GM12874 (cell line): ENCODE measurements at regions not wholly inside any gene's neighbourhood (a gene's known extent, or its start where the extent isn't known, plus 50 kb on each side); places are given as distances from the start of the nearest gene placed in this dataset.

Source experiments
- TF ChIP-seq, protein P1 (sequence below): IDR thresholded peaks from 2 replicates; pipeline ENCODE4 v1.5.1; 2011; ENCODE audit warnings: low read depth, mild to moderate bottlenecking, control low read depth, low read length, moderate library complexity; ENCODE audit not compliant: insufficient read depth

DNA sequence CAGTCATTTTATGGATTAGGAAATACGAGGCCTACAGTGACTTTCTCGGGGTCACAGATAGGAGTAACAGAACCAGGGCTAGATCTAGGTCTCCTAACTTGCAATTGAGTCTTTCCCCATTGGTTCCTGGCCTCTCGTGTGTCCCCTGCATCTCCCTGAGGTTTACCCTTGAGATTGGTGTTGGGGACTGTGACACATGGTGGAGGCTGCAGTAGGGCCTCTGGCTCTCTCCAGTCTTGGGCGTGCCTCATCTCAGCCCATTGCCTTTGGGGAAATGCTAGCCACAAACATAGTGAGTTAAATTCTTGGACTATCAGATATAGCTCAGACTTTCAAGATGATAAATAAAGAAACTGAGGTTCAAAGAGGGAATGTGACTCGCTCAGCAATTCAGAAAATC is 212.1 kb downstream of the KCNRG start:
- TF ChIP-seq, protein P1, sequence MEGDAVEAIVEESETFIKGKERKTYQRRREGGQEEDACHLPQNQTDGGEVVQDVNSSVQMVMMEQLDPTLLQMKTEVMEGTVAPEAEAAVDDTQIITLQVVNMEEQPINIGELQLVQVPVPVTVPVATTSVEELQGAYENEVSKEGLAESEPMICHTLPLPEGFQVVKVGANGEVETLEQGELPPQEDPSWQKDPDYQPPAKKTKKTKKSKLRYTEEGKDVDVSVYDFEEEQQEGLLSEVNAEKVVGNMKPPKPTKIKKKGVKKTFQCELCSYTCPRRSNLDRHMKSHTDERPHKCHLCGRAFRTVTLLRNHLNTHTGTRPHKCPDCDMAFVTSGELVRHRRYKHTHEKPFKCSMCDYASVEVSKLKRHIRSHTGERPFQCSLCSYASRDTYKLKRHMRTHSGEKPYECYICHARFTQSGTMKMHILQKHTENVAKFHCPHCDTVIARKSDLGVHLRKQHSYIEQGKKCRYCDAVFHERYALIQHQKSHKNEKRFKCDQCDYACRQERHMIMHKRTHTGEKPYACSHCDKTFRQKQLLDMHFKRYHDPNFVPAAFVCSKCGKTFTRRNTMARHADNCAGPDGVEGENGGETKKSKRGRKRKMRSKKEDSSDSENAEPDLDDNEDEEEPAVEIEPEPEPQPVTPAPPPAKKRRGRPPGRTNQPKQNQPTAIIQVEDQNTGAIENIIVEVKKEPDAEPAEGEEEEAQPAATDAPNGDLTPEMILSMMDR: no peak

DNA sequence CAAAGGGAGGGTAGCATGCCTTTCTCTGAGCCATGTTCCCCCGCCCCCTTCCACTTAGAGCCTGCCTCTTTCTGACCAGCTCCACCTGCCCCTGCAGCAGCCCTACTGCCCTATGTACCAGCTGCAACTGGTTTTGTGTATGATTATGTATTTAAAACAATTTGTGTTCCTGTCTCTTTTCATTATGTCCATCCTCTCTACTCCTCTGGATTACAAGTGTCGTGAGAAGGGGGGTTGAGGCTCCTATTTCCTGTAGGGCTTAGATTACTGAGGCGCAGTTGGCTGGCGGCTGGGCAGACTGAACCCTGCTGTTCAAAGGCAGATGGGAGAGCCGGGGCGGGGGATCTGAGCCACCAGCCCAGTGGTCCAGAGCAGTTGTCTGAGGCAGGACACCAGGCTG is 213.3 kb downstream of the KCNRG start:
- TF ChIP-seq, protein P1: no peak

DNA sequence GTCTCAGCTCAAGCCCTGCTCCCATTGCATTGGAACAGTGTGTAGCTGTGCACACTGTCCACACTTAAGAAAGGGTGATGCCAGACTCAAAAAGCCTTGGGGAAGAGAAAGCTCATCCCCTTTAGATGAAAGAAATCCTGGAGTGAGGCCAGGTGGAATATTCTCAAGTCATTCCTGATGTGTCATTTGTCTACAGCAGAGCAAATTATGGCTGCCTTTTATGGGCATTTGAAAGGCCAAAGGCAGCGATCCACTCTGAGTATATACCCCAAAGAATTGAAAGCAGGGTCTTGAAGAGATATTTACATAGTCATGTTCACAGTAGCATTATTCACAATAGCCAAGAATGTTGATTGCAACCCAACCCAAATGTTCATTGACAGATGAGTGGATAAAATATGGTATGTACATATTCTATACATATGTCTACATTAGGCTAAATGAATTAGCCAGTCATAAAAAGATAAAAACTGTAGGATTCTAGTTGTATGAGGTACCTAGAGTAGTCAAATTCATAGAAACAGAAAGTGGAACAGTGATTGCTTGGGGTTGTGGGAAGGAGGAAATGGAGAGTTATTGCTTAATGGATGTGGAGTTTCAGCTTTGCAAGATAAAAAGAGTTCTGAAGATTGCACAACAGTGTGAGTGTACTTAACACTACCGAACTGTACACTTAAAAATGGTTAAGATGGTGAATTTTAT is 214.9 kb downstream of the KCNRG start:
- TF ChIP-seq, protein P1: no peak

DNA sequence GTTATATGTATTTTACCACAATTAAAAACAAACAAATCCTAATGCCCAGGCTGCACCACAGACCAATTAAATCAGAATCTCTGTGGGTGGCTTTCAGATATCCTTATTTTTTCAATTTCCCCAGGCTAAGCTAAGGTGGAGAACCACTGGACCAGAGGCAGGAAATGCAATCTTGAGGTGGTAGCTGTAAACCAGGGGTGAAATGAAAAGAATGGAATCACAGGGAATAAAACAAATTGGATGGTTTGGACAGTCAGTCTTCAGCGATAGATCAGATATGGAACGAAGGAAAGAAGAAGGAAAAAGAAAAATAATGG is 215.4 kb downstream of the KCNRG start:
- TF ChIP-seq, protein P1: no peak

DNA sequence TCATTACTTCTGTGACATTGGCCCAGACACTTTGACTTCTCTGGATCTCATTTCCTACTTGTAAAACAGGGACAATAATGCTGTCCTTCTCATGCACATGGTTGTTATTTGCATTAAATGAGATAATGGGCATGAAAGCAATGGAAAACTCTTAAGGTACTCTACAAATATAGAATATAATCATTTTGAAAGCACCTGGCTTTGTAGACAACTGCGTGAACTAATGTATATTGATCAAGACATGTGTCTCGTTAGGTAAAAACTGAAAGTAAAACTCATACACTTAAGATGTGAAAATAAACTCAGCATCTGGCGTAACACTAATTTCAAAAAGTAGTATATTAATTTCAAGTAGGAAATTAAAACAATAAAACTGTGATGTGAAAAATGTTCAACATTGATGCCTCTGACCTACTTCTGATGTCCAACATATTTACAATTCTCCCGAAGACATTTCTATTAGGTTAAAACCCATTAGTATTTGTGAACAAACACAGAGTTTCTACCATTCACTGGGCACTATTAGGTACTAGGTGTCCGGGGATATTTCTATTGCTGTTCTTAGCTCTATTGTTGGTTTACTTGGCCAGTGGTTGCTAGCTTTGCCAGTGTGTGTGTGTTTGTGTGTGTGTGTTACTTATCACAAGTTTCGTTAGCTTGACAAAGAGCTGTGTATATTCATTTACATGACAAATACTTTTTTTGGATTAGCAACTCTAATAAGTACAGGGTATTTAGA is 220.5 kb downstream of the KCNRG start:
- TF ChIP-seq, protein P1: no peak

DNA sequence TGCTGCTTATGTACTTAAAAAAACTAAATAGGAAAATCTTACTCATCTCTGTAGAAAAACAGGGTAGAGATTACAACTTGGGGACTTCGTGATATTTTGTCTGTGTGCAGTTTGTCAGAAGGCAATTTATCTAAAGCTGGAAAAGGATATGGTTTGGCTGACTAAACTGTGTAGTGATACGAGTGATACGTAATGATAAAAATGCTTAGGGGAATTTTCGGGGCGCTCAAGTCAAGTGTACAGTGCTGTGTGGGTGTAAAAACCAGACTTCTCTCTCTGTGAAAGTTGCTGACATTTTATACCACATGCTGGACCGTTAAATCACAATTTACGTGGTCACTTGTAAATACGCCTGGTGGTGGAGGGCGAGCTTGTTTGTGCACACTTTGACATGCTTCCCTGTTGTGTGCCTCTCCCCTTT is 221.7 kb downstream of the KCNRG start:
- TF ChIP-seq, protein P1: no peak

DNA sequence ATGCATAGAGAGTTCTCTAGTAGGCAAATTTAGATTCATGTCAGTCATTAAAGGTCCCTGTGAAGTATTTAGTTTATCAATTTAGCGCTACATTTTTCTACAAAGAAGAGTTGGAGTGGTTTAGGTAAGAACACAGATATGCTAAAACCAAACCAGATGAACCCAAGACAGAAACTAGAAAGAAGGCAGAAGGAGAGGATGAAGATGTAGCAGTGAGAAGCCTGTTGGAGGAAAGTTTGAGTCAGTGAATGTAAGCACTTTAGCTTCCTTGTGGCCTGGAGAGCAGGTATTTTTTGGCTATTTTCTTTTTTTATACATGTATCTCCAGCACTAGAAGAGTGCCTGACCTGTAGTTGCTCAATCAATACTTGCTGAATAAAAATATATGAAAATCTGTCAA is 223.7 kb downstream of the KCNRG start:
- TF ChIP-seq, protein P1: no peak
